Stomach (tissue), 4 donors: ENCODE measurements at regions not wholly inside any gene's neighbourhood (a gene's known extent, or its start where the extent isn't known, plus 50 kb on each side); places are given as distances from the start of the nearest gene placed in this dataset.

Source experiments
- CTCF ChIP-seq, 7 experiments: fragments of 450-650 bp in 4 of 7; fragments of 200-600 bp in 3 of 7; sonication (generic) in 3 of 7; IDR thresholded peaks; one replicate each; pipeline ENCODE4 v1.5.1; 2016 to 2019; ENCODE audit warnings: antibody characterized with exemption in 7 of 7, control low read depth in 2 of 7, mild to moderate bottlenecking in 1 of 7
- EP300 ChIP-seq: sonication (generic); formaldehyde crosslinking; IDR thresholded peaks from one replicate; pipeline ENCODE4 v1.6.1; 2017; ENCODE audit warnings: antibody characterized with exemption
- POLR2A ChIP-seq, 4 donors: fragments of 450-650 bp; IDR thresholded peaks; one replicate each; pipeline ENCODE4 v1.6.1; 2016; ENCODE audit warnings: antibody characterized with exemption in 4 of 4, control low read depth in 2 of 4, mild to moderate bottlenecking in 1 of 4, moderate library complexity in 1 of 4

DNA sequence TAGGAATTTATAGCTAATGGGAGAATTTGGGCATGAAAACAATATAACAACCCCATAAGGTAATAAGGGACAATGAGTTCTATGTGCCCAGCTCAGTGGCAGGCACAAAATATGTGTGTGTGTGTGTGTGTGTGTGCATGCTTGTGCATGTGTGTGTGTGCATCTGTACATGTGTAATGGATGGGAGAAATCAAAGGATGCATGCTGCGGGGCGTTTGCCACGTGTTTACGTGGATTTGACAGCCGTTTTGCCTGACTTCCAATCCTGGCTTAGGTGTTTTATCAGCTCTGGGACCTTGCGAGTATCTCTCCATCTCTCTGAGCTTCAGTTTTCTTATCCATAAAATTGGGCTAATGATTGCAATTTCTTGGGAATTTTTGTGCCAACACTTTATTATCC is 108.4 kb downstream of the IRX5 start:
- TF ChIP-seq CTCF (IDR thresholded peaks at IDR 0.05) (no peak), POLR2A (IDR thresholded peaks at IDR 0.05) (no peak), EP300 (no peak)
